ENCODE measurements at regions not wholly inside any gene's neighbourhood (a gene's known extent, or its start where the extent isn't known, plus 50 kb on each side); places are given as distances from the start of the nearest gene placed in this dataset.

DNA sequence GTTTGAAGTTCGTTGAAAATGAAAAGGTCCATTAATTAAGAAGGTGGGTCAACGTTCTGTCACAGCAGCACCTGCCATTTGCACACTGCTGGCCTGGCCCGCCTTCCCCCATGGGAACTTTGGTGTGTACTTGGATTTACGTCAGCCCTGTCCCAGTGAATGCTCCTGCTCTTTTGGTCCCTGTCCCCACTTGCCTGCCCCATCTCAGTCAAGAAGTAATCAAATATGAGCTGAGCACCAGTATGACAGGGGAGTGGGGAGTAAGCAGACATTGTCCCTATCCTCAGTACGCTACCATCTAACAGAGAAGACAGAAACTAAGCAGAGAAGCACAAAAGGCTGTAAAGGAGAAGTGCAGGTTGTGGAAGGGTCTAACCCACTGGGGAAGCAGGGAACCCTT lies 65.1 kb downstream of the SLC4A3 start:
- no peaks in the 10 kb centered on the region for H3K9me3 Mint-ChIP-seq
- H3K27me3 Mint-ChIP-seq: peaks cover 22% of the 10 kb centered on the region
- no peak overlapping the region for H3K4me3 Mint-ChIP-seq
- no peaks in the 10 kb centered on the region for H3K36me3 Mint-ChIP-seq
- H3K27ac Mint-ChIP-seq: no peak overlapping the region
- H3K4me1 Mint-ChIP-seq: no peaks in the 10 kb centered on the region

DNA sequence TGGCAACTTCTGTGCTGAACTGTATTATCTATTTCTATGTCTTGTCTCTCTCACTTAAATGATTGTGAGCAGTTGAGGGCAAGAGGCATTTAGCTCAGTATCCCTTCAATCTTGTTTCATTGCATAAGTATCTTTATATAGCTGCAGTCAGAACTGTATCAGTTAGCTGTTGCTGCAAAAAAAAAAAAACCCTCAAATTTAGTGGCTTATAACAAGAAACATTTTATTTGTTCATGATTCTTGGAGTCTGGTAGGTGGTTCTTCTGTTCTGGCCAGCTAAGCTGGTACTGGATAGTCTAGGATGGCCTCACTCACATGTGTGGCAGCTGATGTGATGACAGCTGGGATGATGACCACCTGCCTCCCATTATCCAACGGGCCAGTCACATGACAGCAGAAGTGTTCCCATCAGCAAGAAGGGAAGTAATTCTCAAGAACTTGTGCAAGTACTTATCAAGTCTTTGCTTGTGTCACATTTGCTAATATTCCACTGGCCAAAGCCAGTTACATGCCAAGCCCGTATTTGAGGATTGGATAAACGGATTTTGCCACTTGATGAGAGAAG lies 67.8 kb downstream of the SLC4A3 start:
- Mint-ChIP-seq H3K36me3 (no peaks in the 10 kb centered on the region), H3K4me3 (no peak overlapping the region), H3K4me1 (no peaks in the 10 kb centered on the region), H3K9me3 (no peaks in the 10 kb centered on the region), H3K27me3 (peaks cover 33% of the 10 kb centered on the region), H3K27ac (no peak overlapping the region)

DNA sequence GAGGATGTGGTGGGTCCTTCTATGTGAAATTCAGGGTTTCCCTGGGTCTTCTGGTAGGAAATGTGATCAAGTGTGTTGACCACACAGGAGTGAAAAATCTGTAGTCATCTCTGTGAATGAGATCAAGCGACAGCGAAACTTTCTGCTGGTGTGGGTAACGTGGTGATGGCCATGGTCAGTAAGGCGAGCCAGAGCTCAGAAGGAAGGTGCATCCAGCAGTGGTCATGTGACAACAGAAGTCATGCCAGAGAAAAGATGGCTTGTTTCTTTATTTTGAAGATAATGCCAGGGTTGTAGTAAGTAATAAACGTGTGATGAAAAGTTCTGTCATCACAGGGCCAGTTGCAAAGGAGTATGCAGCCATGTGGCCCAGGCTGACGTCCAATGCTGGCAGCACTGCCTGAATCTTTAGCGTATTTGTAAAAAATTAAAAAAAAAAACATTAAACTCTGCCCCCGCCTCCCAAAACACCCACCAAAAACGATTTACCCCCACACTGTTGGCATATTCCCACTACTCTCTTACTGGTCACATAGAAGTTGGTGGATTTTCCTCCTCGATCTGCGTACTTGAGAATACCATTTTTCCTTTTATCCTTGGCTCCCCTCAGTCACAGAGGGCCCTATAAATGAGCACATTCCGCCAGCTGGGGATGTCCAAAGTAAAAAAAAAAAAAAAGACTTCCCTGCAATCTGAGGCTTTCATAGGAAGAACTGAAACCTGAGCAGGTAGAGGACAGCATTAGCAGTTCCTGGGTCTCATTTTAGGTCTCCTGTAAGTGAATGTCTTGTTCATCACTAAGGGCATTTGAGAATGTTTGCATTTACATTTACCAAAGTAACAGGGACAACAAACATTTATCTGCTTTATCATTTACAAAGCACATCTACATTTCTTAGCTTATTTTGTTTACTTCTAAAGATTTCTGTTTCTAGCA lies 70.6 kb downstream of the SLC4A3 start:
- H3K27ac Mint-ChIP-seq: no peak overlapping the region
- H3K27me3 Mint-ChIP-seq: peaks cover 30% of the 10 kb centered on the region
- no peaks in the 10 kb centered on the region for H3K36me3 Mint-ChIP-seq
- no peak overlapping the region for H3K4me3 Mint-ChIP-seq
- H3K9me3 Mint-ChIP-seq: no peaks in the 10 kb centered on the region
- no peaks in the 10 kb centered on the region for H3K4me1 Mint-ChIP-seq

DNA sequence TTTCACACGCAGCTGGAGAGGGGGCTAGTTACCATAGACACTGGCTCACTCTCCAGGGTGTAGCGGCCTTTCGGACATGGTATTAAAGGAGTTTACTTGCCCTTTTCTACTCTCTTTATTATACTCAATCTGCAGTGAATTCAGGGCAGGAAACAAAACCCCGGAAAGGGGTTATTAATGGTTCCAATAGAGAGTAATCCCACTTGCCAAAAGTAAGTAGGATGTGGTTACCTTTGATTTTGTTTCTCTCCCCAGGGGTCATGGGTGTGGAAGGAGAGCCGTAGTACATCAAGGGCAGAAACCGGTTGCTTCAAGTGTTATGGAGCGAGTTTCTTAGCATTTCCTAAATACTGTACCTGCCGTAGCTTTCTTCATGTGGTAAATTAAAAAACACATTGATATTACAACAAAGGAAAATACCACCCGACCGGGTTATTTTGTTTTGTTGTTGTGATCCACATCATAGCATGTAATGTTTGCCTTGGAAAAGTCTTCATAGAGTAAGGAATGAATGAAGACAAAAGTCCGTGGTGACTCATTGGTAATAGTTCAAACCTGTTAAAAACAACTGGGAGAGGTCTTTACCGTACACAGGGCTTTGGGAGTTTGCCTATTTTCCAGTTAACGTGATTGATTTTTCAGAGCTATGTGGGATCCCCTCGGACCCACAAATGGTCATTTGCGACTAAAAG lies 71.5 kb downstream of the SLC4A3 start:
- Mint-ChIP-seq H3K27ac (no peak overlapping the region), H3K36me3 (no peaks in the 10 kb centered on the region), H3K4me1 (no peaks in the 10 kb centered on the region), H3K27me3 (peaks cover 26% of the 10 kb centered on the region), H3K9me3 (no peaks in the 10 kb centered on the region), H3K4me3 (no peak overlapping the region)

DNA sequence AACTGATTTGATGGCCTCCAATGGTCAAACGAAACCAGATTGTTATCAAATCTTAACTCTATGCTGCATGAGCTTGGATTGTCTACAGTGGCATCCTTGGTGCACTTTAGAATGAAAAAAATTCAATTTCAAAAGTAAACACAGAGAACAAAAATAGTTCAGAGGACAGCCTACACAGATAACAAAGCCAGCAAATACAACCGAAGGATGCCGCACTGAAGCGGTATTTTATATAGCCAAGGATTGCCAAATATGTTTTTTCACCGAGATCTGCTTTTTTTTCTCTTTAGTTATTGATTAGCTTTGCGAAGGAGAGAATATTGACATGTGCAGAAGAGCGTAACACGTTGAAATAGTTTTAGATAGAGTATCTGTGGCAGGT lies 72.0 kb downstream of the SLC4A3 start:
- no peaks in the 10 kb centered on the region for H3K4me1 Mint-ChIP-seq
- peaks cover 24% of the 10 kb centered on the region for H3K27me3 Mint-ChIP-seq
- no peak overlapping the region for H3K27ac Mint-ChIP-seq
- H3K36me3 Mint-ChIP-seq: no peaks in the 10 kb centered on the region
- H3K9me3 Mint-ChIP-seq: no peaks in the 10 kb centered on the region
- no peak overlapping the region for H3K4me3 Mint-ChIP-seq

DNA sequence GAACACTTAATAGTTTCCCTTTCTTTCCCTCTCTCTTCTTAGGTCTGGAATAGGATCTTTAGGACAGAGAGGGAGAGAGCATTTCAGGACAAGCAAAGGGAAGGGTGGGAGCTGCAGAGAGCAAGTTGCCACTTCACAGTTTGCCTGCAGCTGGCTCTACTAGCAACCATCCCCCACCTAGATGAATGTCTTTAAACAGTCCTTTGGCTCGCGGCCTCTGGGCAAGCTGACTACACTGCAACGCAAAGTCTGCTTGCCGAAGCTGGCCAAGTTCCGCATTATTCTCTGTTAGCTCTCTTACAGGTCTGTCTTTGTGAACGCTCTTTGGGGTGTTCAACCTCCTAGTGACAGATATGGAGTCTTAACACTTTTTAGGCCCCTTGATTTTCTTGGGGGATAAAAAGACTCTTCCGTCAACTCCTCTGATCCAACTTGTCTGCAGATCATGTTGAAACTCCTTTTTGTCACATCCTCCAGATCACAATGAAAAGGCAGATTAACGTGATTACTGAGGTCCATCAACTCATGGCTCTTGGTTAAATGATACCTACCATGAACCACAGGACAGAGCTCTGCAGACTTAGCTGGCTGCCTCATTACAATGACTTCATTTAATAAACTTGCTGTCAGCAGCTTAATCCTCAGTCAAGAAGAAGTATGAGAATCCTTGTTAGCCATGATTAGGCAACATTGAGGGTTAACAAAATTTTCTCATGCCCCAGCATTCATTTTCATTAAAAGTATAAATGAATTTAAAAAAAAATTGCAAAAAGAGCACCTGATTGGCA lies 74.6 kb downstream of the SLC4A3 start:
- H3K27ac Mint-ChIP-seq: no peak overlapping the region
- no peaks in the 10 kb centered on the region for H3K9me3 Mint-ChIP-seq
- no peak overlapping the region for H3K4me3 Mint-ChIP-seq
- peaks cover 25% of the 10 kb centered on the region for H3K27me3 Mint-ChIP-seq
- H3K36me3 Mint-ChIP-seq: no peaks in the 10 kb centered on the region
- H3K4me1 Mint-ChIP-seq: no peaks in the 10 kb centered on the region

DNA sequence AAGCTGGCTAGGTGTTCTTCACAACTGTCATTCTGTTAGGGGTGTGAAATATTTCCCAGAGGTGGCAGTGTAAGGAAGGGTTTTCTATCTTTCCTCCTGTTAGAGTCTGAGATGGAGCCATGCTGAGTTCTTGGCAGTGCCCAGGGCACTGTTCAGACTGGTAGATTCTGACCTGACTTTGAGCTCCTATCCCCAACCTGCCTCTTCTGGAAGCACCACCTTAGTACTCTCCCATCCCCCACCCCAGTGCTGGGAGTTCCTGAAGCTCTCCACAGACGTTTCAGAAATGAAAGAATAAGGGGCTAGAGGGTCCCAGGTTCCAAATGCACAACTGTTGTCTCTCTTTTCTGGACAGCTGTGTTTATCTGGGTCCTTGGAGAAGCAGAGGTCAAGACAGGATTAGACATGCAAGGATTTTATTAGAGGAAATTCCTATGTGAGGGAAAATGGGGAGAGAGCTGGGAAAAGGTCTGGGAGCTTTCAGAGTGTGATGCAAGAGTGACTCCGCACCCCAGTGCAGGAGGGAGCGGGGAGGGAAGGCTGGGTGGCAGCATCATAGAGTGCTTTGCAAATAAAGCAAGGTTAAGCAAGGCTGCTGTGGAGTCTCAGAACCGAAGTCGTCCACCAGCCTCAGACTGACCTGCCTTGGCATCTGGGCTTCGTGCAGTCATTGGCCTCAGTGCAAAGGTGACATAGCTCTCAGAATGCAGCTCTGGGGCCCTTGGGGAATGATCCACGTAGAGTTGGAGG lies 75.5 kb downstream of the SLC4A3 start:
- H3K4me3 Mint-ChIP-seq: no peak overlapping the region
- H3K9me3 Mint-ChIP-seq: no peaks in the 10 kb centered on the region
- H3K27ac Mint-ChIP-seq: no peak overlapping the region
- no peaks in the 10 kb centered on the region for H3K36me3 Mint-ChIP-seq
- H3K27me3 Mint-ChIP-seq: peaks cover 18% of the 10 kb centered on the region
- H3K4me1 Mint-ChIP-seq: no peaks in the 10 kb centered on the region

DNA sequence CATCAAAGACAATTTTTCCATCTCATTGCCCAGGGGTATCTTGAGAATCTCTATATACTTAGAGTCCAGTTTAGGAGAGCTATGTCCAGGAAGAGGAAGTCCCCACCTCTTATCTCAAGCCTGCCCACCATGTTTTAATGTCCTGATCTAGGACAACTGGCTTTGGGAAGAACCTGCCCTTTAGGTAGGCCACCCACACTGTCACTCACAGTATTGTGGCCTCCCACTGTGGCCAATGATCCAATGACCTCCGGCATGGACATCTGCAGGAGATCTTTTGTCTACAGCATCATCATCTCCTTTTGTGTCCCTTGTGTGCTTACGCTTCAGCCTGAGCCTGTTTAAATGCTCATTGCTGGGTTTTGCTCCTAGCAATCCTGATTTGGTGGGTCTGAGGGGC lies 77.4 kb downstream of the SLC4A3 start:
- Mint-ChIP-seq H3K36me3 (no peaks in the 10 kb centered on the region), H3K4me3 (no peak overlapping the region), H3K27ac (no peak overlapping the region), H3K9me3 (no peaks in the 10 kb centered on the region), H3K4me1 (no peaks in the 10 kb centered on the region), H3K27me3 (peaks cover 15% of the 10 kb centered on the region)

DNA sequence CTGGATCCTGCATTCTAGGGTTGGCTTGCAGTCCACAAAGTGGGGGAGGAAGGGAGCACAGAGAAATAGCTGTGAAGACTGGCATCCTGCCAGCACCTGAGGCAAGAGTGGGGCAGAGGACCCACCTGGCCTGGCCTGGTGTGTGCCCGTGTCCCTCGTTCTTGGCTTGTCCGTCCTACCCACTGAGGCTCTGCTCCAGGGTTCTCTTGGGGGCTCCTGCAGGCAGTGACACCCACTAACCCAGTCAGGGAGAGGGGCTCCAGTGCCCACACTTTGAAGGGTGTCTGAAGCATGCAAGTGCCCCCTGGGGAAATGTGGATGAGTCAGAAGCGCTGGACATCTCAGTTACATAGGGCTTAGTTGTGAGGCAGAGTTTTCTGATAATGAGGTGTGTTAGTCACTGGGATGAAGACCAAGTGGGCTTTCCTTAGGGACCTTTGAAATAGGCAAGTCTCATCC lies 79.4 kb downstream of the SLC4A3 start:
- Mint-ChIP-seq H3K4me3 (no peak overlapping the region), H3K36me3 (no peaks in the 10 kb centered on the region), H3K9me3 (no peaks in the 10 kb centered on the region), H3K27ac (no peak overlapping the region), H3K27me3 (peaks cover 14% of the 10 kb centered on the region), H3K4me1 (no peaks in the 10 kb centered on the region)

DNA sequence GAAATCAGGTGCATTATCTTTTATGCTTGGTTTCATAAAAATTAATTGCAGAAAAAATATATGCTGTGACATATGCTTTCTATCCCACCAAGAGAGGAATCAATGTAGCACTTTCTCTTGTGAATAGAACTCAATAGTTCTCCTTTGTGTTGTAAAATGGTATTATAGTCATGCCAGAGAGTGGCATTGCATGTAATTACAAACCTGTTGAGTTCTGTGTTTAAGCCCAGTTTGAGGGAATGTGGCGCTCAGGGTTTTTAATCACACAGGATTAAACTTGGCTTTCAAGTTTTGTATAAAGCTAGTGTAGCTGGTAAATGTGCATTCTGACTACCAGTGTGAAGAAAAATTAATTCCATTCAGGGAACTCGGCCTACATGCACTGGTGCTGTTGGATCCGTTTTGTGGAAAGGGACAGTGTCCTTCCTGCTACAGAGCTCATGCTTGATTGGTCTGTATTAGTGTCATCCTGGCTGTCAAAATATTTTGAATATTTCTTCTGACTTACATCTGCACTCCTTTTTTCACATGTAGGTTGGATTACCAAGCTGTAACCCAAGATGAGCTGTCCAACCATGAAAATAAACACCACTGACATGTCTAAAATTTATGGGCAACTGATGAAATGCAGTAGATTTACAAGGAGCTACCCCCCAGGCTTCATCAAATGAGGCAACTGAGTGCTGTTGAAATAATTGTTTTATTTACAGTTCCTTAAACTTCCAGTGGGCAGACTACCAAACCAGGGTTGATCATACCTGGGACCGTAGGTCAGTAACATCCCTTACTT lies 80.3 kb downstream of the SLC4A3 start:
- Mint-ChIP-seq H3K27me3 (peaks cover 17% of the 10 kb centered on the region), H3K4me3 (no peak overlapping the region), H3K27ac (no peak overlapping the region), H3K36me3 (no peaks in the 10 kb centered on the region), H3K4me1 (no peaks in the 10 kb centered on the region), H3K9me3 (no peaks in the 10 kb centered on the region)

DNA sequence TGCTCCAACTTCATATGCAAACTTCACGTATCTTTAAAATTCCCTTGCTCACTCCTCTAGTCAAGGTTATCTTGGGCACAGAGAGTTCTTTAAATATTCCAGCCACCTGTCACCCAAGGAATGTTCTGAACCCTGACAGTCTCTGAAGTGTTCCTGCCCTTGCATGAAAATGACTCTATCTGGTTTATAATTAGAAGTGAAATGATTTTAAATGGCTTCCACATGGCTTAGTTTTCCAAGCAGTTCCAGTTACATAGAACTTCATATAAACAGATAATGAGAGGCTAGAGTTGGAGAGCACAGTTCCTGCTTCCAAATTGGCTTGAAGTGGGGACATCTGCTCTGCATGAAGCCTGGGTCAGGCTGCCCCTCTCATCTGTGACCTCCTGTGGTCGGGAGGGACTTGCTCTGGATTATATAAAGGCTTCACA lies 81.9 kb downstream of the SLC4A3 start:
- peaks cover 22% of the 10 kb centered on the region for H3K27me3 Mint-ChIP-seq
- H3K36me3 Mint-ChIP-seq: no peaks in the 10 kb centered on the region
- H3K4me3 Mint-ChIP-seq: no peak overlapping the region
- H3K4me1 Mint-ChIP-seq: no peaks in the 10 kb centered on the region
- H3K9me3 Mint-ChIP-seq: no peaks in the 10 kb centered on the region
- H3K27ac Mint-ChIP-seq: no peak overlapping the region

DNA sequence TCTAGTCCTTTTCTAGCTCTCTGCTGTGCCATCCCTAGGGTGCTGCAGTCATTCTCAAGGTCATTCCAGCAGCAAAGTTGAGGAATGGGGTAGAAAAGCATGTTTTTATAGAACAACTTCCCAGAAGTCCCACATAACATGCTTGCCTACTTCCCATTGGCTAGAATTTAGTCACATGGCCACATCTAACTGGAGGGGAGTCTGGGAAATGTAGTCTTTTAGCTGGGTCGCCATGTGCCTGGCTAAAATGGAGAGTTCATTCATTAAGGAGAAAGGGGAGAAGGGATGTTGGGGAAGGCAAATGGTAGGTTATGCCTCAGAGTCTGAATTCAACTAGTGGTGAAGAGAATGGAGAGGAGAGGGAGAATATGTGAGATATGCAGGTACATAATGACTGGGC lies 85.7 kb downstream of the SLC4A3 start:
- Mint-ChIP-seq H3K27ac (no peak overlapping the region), H3K4me1 (no peaks in the 10 kb centered on the region), H3K27me3 (peaks cover 18% of the 10 kb centered on the region), H3K36me3 (no peaks in the 10 kb centered on the region), H3K9me3 (no peaks in the 10 kb centered on the region), H3K4me3 (no peak overlapping the region)

DNA sequence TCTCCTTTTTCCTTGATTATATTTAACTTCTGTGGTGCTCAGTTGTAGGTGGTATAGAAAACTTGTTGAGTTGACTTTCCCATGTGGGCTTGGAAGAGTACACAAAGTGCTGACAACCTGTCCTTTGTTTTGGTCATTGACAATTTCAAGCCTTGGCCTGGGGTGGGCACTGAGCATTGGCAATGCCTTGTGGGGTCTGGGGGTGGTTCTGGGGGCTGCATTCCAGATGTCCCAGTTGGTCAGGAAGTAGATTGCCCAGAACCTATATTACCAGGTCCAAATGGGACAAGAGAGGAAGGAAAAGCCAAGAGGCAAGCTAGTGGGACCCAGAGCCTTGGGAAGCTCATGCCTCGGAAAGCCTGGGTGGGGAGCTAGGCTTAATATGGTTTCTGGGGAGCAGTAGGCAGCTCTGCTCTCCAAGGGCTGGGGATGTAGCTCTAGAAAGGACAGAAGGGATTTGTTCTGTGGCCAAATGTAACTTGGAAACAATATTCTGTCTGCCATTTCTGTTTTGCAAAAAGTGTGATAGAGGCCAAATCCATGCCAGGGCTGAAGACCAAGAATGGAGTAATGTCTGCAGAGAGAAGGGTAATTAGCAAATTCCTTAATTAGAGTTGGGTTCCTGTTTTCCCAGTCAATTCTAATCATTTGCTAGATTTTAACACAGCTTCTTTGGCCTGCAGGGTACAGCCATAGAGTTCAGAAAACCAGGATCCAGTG lies 87.4 kb downstream of the SLC4A3 start:
- Mint-ChIP-seq H3K27me3 (peaks cover 21% of the 10 kb centered on the region), H3K36me3 (no peaks in the 10 kb centered on the region), H3K4me1 (no peaks in the 10 kb centered on the region), H3K9me3 (no peaks in the 10 kb centered on the region), H3K4me3 (no peak overlapping the region), H3K27ac (no peak overlapping the region)

DNA sequence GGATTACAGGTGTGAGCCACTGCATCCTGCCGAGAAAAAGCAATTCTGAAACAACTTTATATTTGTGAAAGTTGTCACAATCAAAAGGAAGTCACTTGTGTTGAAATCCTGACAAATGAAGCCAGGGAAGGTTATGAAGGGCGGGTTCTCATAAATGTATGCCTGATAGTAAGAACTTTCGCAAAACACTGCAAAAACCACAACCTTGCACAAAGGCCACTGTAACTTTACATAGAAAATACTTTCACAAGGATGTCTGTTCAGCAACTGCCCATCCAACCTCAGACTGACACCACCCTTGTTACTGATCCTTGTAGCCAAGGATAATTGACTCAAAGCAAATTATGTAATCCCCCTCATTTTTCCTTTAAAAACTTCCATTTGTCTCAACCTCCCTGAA lies 90.6 kb downstream of the SLC4A3 start:
- Mint-ChIP-seq H3K36me3 (no peaks in the 10 kb centered on the region), H3K9me3 (no peaks in the 10 kb centered on the region), H3K27me3 (peaks cover 20% of the 10 kb centered on the region), H3K4me1 (no peaks in the 10 kb centered on the region), H3K27ac (no peak overlapping the region), H3K4me3 (no peak overlapping the region)
